NCI-H2107 treated with DMSO at 0.1 percent for 48 hours (cell line): ENCODE measurements at regions not wholly inside any gene's neighbourhood (a gene's known extent, or its start where the extent isn't known, plus 50 kb on each side); places are given as distances from the start of the nearest gene placed in this dataset.
"Not testable (repeated sequence)": the region's sequence is repeated elsewhere in the genome, so short reads cannot be mapped to it uniquely, and the experiment has no call there.

Experiments
- DNase-seq: peaks from one replicate; lab custom pipeline; 2025; ENCODE audit not compliant: unreplicated experiment; lab: John Stamatoyannopoulos, UW

- DNase-seq: not testable (repeated sequence)
Measured at GRCh38 chr12:29029484-29029883, 119.6 kb upstream of the FAR2 start.

- DNase-seq: no peak
Measured at GRCh38 chr12:29030006-29030405, 119.1 kb upstream of the FAR2 start.

GRCh38 chr12:29032446-29032845, 116.6 kb upstream of the FAR2 start:
- no peak for DNase-seq

GRCh38 chr12:29033519-29033918, 115.6 kb upstream of the FAR2 start:
- DNase-seq: no peak

GRCh38 chr12:29035112-29035511, 114.0 kb upstream of the FAR2 start:
- no peak for DNase-seq

GRCh38 chr12:29039013-29039412, 110.1 kb upstream of the FAR2 start:
- DNase-seq: no peak

- no peak for DNase-seq
Measured at GRCh38 chr12:29041621-29042020, 107.5 kb upstream of the FAR2 start.

GRCh38 chr12:29043069-29043468, 106.0 kb upstream of the FAR2 start:
- no peak for DNase-seq

GRCh38 chr12:29044799-29045198, 104.3 kb upstream of the FAR2 start:
- no peak for DNase-seq

GRCh38 chr12:29048787-29049186, 100.3 kb upstream of the FAR2 start:
- no peak for DNase-seq

GRCh38 chr12:29050503-29050902, 98.6 kb upstream of the FAR2 start:
- no peak for DNase-seq

GRCh38 chr12:29051221-29051620, 97.9 kb upstream of the FAR2 start:
- no peak for DNase-seq

- no peak for DNase-seq
Measured at GRCh38 chr12:29053567-29053966, 95.5 kb upstream of the FAR2 start.

- DNase-seq: no peak
Measured at GRCh38 chr12:29054858-29055663, 94.0 kb upstream of the FAR2 start.

- DNase-seq: no peak
Measured at GRCh38 chr12:29066011-29066588, 83.0 kb upstream of the FAR2 start.

GRCh38 chr12:29067430-29067829, 81.6 kb upstream of the FAR2 start:
- no peak for DNase-seq

GRCh38 chr12:29070309-29070708, 78.8 kb upstream of the FAR2 start:
- DNase-seq: no peak

- DNase-seq: no peak
Measured at GRCh38 chr12:29071099-29071498, 78.0 kb upstream of the FAR2 start.

- no peak for DNase-seq
Measured at GRCh38 chr12:29072631-29073030, 76.4 kb upstream of the FAR2 start.

- peak; percentile 81 for DNase-seq
Measured at GRCh38 chr12:29073631-29074239, 75.3 kb upstream of the FAR2 start.

GRCh38 chr12:29081101-29081500, 68.0 kb upstream of the FAR2 start:
- no peak for DNase-seq

GRCh38 chr12:29082522-29082921, 66.6 kb upstream of the FAR2 start:
- no peak for DNase-seq
